Choroid plexus epithelial cell (primary cell): ENCODE measurements at regions not wholly inside any gene's neighbourhood (a gene's known extent, or its start where the extent isn't known, plus 50 kb on each side); places are given as distances from the start of the nearest gene placed in this dataset.

Source experiments
- DNase-seq: peaks from one replicate; pipeline ENCODE4 v3.0.0-alpha.2; 2010; ENCODE audit warnings: low read depth
- H3K4me3 ChIP-seq: 2 replicates; pipeline ENCODE4 v1.5.1; 2011; ENCODE audit warnings: low read depth, mild to moderate bottlenecking, control low read depth, low read length, moderate library complexity
- CTCF ChIP-seq: conservative IDR thresholded peaks from 2 replicates; pipeline ENCODE4 v1.5.1; 2011; ENCODE audit warnings: low read depth, mild to moderate bottlenecking, control low read depth, inconsistent platforms, low read length, moderate library complexity

GRCh38 chr13:73479351-73479750, 420.5 kb downstream of the KLF5 start:
- no peak overlapping the region for H3K4me3 ChIP-seq
- TF ChIP-seq CTCF = no peak
- DNase-seq = no peak

- no peak for TF ChIP-seq CTCF
- DNase-seq = no peak
- no peak overlapping the region for H3K4me3 ChIP-seq
Observed at GRCh38 chr13:73477441-73477840, 418.6 kb downstream of the KLF5 start.

GRCh38 chr13:73473016-73473415, 414.2 kb downstream of the KLF5 start:
- no peak for DNase-seq
- H3K4me3 ChIP-seq = no peak overlapping the region
- TF ChIP-seq CTCF = no peak

DNA sequence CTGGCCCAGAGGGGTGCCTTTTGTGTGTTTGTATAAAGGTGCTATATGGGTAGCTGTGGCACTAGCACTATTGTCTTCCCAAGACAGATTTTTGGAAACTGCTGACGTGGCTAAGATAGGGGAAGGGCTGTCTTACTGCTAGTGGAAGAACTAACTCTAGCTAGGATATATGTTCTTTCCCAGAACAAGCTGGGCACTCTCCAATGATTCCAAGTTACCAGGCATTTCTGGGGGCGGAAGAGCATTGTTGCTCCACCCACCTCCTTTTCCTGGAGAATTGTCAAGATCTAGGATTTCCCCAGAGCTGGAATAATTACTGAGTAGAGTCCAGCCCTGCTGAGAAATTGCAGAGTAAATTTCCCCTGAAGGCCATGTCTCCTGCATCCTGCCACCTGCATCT, 408.3 kb downstream of the KLF5 start:
- H3K4me3 ChIP-seq = no peak overlapping the region
- no peak for TF ChIP-seq CTCF
- no peak for DNase-seq

GRCh38 chr13:73466561-73466960, 407.8 kb downstream of the KLF5 start:
- H3K4me3 ChIP-seq = no peak overlapping the region
- DNase-seq = no peak
- no peak for TF ChIP-seq CTCF

DNA sequence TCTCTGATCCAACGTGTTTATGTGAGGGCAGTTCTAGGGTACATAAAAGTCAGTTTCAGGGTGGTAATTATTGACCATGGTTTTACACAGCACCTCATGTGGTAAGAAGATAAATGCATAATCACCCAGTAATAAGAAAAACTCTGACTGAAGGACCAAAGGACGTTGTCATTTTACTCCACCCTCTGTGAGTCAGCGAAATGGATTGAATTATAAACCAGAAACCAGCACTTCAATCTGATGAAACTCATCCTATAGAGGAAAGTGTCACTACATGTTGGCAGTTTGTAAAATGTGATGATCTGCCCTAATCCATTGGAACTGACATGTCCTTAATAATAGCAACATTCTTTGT, 406.8 kb downstream of the KLF5 start:
- no peak for DNase-seq
- H3K4me3 ChIP-seq = no peak overlapping the region
- TF ChIP-seq CTCF = no peak

- no peak for TF ChIP-seq CTCF
- DNase-seq = no peak
- H3K4me3 ChIP-seq = no peak overlapping the region
Observed at GRCh38 chr13:73464758-73465616, 406.2 kb downstream of the KLF5 start.
